ENCODE measurements at regions not wholly inside any gene's neighbourhood (a gene's known extent, or its start where the extent isn't known, plus 50 kb on each side); places are given as distances from the start of the nearest gene placed in this dataset.
"Not testable (repeated sequence)": the region's sequence is repeated elsewhere in the genome, so short reads cannot be mapped to it uniquely, and the experiment has no call there.

- Mint-ChIP-seq H3K9me3 (no peaks in the 10 kb centered on the region), H3K27me3 (peaks cover 3% of the 10 kb centered on the region), H3K4me3 (no peak overlapping the region), H3K36me3 (ENCODE audit: low read depth) (no peaks in the 10 kb centered on the region), H3K4me1 (no peaks in the 10 kb centered on the region), H3K27ac (no peak overlapping the region)
- ChIA-PET CTCF (no interaction called here), POLR2A (no interaction called here)
- no peak for DNase-seq
Measured at GRCh38 chr6:140824595-140824994, 1308.1 kb upstream of the GJE1 start.

GRCh38 chr6:140821196-140821595 lies 1311.5 kb upstream of the GJE1 start:
- Mint-ChIP-seq H3K9me3 (no peaks in the 10 kb centered on the region), H3K27me3 (peaks cover 2% of the 10 kb centered on the region), H3K36me3 (ENCODE audit: low read depth) (no peaks in the 10 kb centered on the region), H3K4me1 (no peaks in the 10 kb centered on the region), H3K27ac (no peak overlapping the region), H3K4me3 (no peak overlapping the region)
- ChIA-PET POLR2A (no interaction called here), CTCF (no interaction called here)
- no peak for DNase-seq

- Mint-ChIP-seq H3K27ac (no peak overlapping the region), H3K9me3 (no peaks in the 10 kb centered on the region), H3K36me3 (ENCODE audit: low read depth) (no peaks in the 10 kb centered on the region), H3K4me3 (no peak overlapping the region), H3K27me3 (peaks cover 7% of the 10 kb centered on the region), H3K4me1 (no peaks in the 10 kb centered on the region)
- no peak for DNase-seq
- ChIA-PET POLR2A (no interaction called here), CTCF (no interaction called here)
Measured at GRCh38 chr6:140817176-140817575, 1315.5 kb upstream of the GJE1 start.

- H3K9me3 Mint-ChIP-seq, result no peaks in the 10 kb centered on the region
- H3K4me3 Mint-ChIP-seq, result no peak overlapping the region
- ChIA-PET CTCF (no interaction called here), POLR2A (no interaction called here)
- no peak overlapping the region for H3K27ac Mint-ChIP-seq
- no peaks in the 10 kb centered on the region for H3K36me3 Mint-ChIP-seq (ENCODE audit: low read depth)
- H3K4me1 Mint-ChIP-seq, result no peaks in the 10 kb centered on the region
- DNase-seq, result no peak
- peaks cover 7% of the 10 kb centered on the region for H3K27me3 Mint-ChIP-seq
Measured at GRCh38 chr6:140816681-140817080, 1316.0 kb upstream of the GJE1 start.

GRCh38 chr6:140812636-140813035 lies 1320.1 kb upstream of the GJE1 start:
- peaks cover 10% of the 10 kb centered on the region for H3K27me3 Mint-ChIP-seq
- DNase-seq, result no peak
- ChIA-PET CTCF (no interaction called here), POLR2A (no interaction called here)
- H3K4me3 Mint-ChIP-seq, result no peak overlapping the region
- no peak overlapping the region for H3K27ac Mint-ChIP-seq
- no peaks in the 10 kb centered on the region for H3K9me3 Mint-ChIP-seq
- H3K36me3 Mint-ChIP-seq (ENCODE audit: low read depth), result no peaks in the 10 kb centered on the region
- H3K4me1 Mint-ChIP-seq, result peaks cover 11% of the 10 kb centered on the region

GRCh38 chr6:140811642-140812041 lies 1321.1 kb upstream of the GJE1 start:
- Mint-ChIP-seq H3K4me3 (no peak overlapping the region), H3K27me3 (peaks cover 10% of the 10 kb centered on the region), H3K36me3 (ENCODE audit: low read depth) (no peaks in the 10 kb centered on the region), H3K27ac (no peak overlapping the region), H3K4me1 (peaks cover 11% of the 10 kb centered on the region), H3K9me3 (no peaks in the 10 kb centered on the region)
- CTCF ChIA-PET, result no interaction called here
- no peak for DNase-seq
- POLR2A ChIA-PET, result no interaction called here

- no peaks in the 10 kb centered on the region for H3K36me3 Mint-ChIP-seq (ENCODE audit: low read depth)
- ChIA-PET CTCF (interaction anchor here (1.2 kb wide), 1 partner anchor 118 kb away, joined by 3 read pairs; no protein-coding TSS in a partner anchor), POLR2A (no interaction called here)
- peaks cover 11% of the 10 kb centered on the region for H3K4me1 Mint-ChIP-seq
- H3K27me3 Mint-ChIP-seq, result peaks cover 10% of the 10 kb centered on the region
- no peak overlapping the region for H3K27ac Mint-ChIP-seq
- no peak overlapping the region for H3K4me3 Mint-ChIP-seq
- H3K9me3 Mint-ChIP-seq, result no peaks in the 10 kb centered on the region
- DNase-seq, result no peak
Measured at GRCh38 chr6:140809694-140810101, 1323.0 kb upstream of the GJE1 start.

GRCh38 chr6:140806431-140806830 lies 1326.3 kb upstream of the GJE1 start:
- Mint-ChIP-seq H3K27ac (no peak overlapping the region), H3K36me3 (ENCODE audit: low read depth) (no peaks in the 10 kb centered on the region), H3K9me3 (no peaks in the 10 kb centered on the region), H3K27me3 (peaks cover 3% of the 10 kb centered on the region), H3K4me1 (peaks cover 11% of the 10 kb centered on the region), H3K4me3 (no peak overlapping the region)
- ChIA-PET CTCF (no interaction called here), POLR2A (no interaction called here)
- DNase-seq, result no peak

- no peaks in the 10 kb centered on the region for H3K4me1 Mint-ChIP-seq
- H3K4me3 Mint-ChIP-seq, result no peak overlapping the region
- peaks cover 8% of the 10 kb centered on the region for H3K27me3 Mint-ChIP-seq
- POLR2A ChIA-PET, result no interaction called here
- DNase-seq, result no peak
- CTCF ChIA-PET, result no interaction called here
- no peak overlapping the region for H3K27ac Mint-ChIP-seq
- no peaks in the 10 kb centered on the region for H3K9me3 Mint-ChIP-seq
- no peaks in the 10 kb centered on the region for H3K36me3 Mint-ChIP-seq (ENCODE audit: low read depth)
Measured at GRCh38 chr6:140794544-140794943, 1338.2 kb upstream of the GJE1 start.

- CTCF ChIA-PET, result no interaction called here
- DNase-seq, result no peak
- POLR2A ChIA-PET, result no interaction called here
- Mint-ChIP-seq H3K4me3 (no peak overlapping the region), H3K36me3 (ENCODE audit: low read depth) (no peaks in the 10 kb centered on the region), H3K27me3 (no peaks in the 10 kb centered on the region), H3K9me3 (no peaks in the 10 kb centered on the region), H3K4me1 (no peaks in the 10 kb centered on the region), H3K27ac (no peak overlapping the region)
Measured at GRCh38 chr6:140790109-140790508, 1342.6 kb upstream of the GJE1 start.

GRCh38 chr6:140789466-140789865 lies 1343.3 kb upstream of the GJE1 start:
- no peaks in the 10 kb centered on the region for H3K36me3 Mint-ChIP-seq (ENCODE audit: low read depth)
- POLR2A ChIA-PET, result no interaction called here
- no peaks in the 10 kb centered on the region for H3K4me1 Mint-ChIP-seq
- no peak overlapping the region for H3K27ac Mint-ChIP-seq
- no peak overlapping the region for H3K4me3 Mint-ChIP-seq
- no peaks in the 10 kb centered on the region for H3K9me3 Mint-ChIP-seq
- no peak for DNase-seq
- no peaks in the 10 kb centered on the region for H3K27me3 Mint-ChIP-seq
- CTCF ChIA-PET, result no interaction called here

GRCh38 chr6:140785926-140786325 lies 1346.8 kb upstream of the GJE1 start:
- H3K36me3 Mint-ChIP-seq (ENCODE audit: low read depth), result no peaks in the 10 kb centered on the region
- H3K9me3 Mint-ChIP-seq, result no peaks in the 10 kb centered on the region
- ChIA-PET POLR2A (no interaction called here), CTCF (no interaction called here)
- H3K4me1 Mint-ChIP-seq, result no peaks in the 10 kb centered on the region
- H3K4me3 Mint-ChIP-seq, result no peak overlapping the region
- no peaks in the 10 kb centered on the region for H3K27me3 Mint-ChIP-seq
- H3K27ac Mint-ChIP-seq, result no peak overlapping the region
- no peak for DNase-seq

- Mint-ChIP-seq H3K27me3 (peaks cover 2% of the 10 kb centered on the region), H3K9me3 (no peaks in the 10 kb centered on the region), H3K27ac (no peak overlapping the region), H3K4me1 (no peaks in the 10 kb centered on the region), H3K4me3 (no peak overlapping the region), H3K36me3 (ENCODE audit: low read depth) (no peaks in the 10 kb centered on the region)
- DNase-seq, result no peak
- CTCF ChIA-PET, result no interaction called here
- POLR2A ChIA-PET, result no interaction called here
Measured at GRCh38 chr6:140784573-140784972, 1348.2 kb upstream of the GJE1 start.

GRCh38 chr6:140783504-140783903 lies 1349.2 kb upstream of the GJE1 start:
- DNase-seq; H3K27ac Mint-ChIP-seq; POLR2A ChIA-PET; H3K4me1 Mint-ChIP-seq; CTCF ChIA-PET; H3K27me3 Mint-ChIP-seq; H3K9me3 Mint-ChIP-seq; H3K4me3 Mint-ChIP-seq; H3K36me3 Mint-ChIP-seq (ENCODE audit: low read depth): not testable (repeated sequence)

GRCh38 chr6:140782941-140783340 lies 1349.8 kb upstream of the GJE1 start:
- Mint-ChIP-seq H3K27ac (no peak overlapping the region), H3K9me3 (no peaks in the 10 kb centered on the region)
- CTCF ChIA-PET, result no interaction called here

More at GRCh38 chr6:140782941-140783340, 1349.8 kb upstream of the GJE1 start:
- no peak for DNase-seq
- Mint-ChIP-seq H3K27me3 (peaks cover 2% of the 10 kb centered on the region), H3K36me3 (ENCODE audit: low read depth) (no peaks in the 10 kb centered on the region), H3K4me3 (no peak overlapping the region), H3K4me1 (no peaks in the 10 kb centered on the region)
- POLR2A ChIA-PET, result no interaction called here

Measured in activated CD4-positive, alpha-beta T cell treated with anti-CD3 and anti-CD28 coated beads, Interleukin-2, amount 10 ng/mL, durations not matched to agents 7 days and 5 days (primary cell).